GM19467 (cell line): ENCODE measurements at regions not wholly inside any gene's neighbourhood (a gene's known extent, or its start where the extent isn't known, plus 50 kb on each side); places are given as distances from the start of the nearest gene placed in this dataset.

Experiments
- ATAC-seq: cut with Tn5 transposase; IDR thresholded peaks from one replicate; pipeline ENCODE4 v1.9.1; 2021; ENCODE audit warnings: mild to moderate bottlenecking, moderate library complexity; ENCODE audit not compliant: unreplicated experiment

DNA sequence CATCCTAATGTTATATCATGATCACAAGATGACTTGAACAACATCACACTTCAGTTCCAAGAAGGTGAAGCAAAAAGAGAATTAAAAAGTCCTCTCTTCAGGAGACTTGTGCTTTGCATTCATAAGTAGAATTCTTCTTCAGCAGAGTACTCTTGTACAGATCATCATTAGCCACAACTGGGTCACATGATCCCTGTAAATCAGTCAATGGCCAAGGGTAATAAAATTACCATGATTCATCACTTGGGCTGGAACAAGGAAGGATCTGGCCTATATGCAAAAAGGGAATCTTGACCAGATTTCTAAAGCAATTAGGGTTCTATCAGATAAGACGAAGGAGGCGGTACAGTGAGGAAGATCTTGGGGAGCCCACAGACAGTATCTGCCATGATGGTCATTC is 458.0 kb upstream of the DEPDC1 start:
- no peak for ATAC-seq

- no peak for ATAC-seq
These were observed 458.5 kb upstream of the DEPDC1 start for GRCh38 chr1:68955424-68955823.

DNA sequence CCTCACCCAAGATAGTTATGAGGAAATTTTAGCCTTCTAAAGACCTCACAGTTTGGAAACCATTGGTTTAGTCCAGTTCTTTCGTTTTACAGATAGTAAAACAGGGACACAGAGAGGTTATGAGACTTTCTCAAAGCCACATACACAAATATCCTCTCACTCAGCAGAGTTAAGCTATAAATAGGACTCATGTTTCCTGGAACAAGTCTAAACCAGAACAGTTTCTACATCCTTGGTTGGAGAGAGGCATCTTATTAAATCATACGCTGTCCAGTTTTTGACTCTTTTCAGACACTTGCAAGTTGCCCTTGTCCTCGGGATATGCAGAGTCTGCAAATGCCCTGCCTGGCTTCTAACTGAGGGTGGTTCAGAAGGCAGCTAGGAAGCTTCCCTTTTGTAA is 462.1 kb upstream of the DEPDC1 start:
- ATAC-seq, result no peak

- ATAC-seq, result no peak
These were observed 462.7 kb upstream of the DEPDC1 start for GRCh38 chr1:68959461-68960030.

DNA sequence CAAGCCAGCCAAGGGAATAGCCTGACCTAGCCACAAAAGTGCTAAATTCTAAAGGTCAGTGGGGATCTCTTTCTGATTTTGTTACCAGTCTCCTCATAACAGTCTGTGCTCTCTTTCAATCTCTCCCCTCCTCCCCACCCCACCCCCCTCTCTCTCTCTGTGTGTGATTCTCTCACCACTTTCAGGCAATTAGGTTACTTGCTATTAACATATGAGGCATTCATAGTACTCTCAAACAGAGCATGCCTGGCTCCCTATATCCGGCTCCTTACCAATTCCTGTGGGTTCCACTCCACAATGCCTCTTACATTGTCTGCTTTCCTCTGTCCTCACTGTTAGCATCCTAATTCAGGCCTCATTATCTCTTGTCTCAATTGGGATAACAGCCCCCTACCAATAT is 464.3 kb upstream of the DEPDC1 start:
- ATAC-seq, result no peak

DNA sequence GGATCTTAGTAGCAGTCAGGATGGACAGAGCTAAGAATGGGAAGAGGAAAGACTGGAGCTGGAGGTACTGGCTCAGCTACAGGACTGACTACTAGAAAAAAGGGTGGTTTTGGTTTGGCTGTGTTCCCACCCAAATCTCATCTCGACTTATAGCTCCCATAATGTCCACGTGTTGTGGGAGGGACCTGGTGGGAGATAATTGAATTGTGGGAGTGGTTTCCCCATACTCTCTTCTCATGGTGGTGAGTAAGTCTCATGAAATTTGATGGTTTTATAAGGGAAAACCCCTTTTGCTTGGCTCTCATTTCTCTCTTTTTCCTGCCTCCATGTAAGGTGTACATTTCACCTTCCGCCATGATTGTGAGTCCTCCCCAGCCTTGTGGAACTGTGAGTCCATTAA is 466.5 kb upstream of the DEPDC1 start:
- no peak for ATAC-seq

- no peak for ATAC-seq
These were observed 472.6 kb upstream of the DEPDC1 start for GRCh38 chr1:68969441-68969840.

- no peak for ATAC-seq
These were observed 473.7 kb upstream of the DEPDC1 start for GRCh38 chr1:68970571-68970970.

DNA sequence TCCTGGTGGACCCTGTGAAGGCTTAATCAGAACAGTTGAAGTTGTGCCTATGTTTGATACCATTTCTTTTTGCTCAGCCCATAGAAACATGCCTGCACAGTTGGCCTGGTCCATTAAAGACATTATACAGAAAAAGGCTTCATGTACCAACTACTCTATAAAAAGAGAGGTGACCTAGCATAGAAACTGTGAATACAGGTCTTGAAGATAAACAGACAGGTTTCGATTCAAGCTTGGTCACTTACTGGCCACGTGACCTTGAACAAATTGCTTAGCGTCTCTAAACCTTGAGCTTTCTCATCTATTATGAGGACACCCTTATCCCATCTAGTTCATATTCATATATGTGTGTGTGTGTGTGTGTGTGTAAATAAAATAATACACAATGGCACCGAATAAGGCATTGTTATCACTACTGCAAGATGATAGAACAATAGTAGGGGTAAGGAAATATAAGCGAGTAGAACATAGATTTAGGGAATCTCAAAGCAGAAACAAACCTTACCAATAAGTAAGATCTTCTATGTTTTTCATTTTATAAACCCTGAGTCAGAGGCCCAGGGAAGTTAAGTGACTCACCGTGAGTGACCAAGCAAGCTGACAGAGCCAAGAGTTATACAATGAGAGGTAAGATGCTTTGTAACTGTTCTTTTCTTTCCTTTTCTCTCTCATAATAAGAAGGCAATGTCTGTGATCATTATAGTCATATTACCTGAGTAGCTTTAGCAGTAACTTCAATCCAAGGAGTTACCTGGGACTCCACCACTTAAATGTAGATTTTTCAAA is 476.8 kb upstream of the DEPDC1 start:
- ATAC-seq, result no peak

GRCh38 chr1:68974447-68974846 is 477.6 kb upstream of the DEPDC1 start:
- no peak for ATAC-seq

DNA sequence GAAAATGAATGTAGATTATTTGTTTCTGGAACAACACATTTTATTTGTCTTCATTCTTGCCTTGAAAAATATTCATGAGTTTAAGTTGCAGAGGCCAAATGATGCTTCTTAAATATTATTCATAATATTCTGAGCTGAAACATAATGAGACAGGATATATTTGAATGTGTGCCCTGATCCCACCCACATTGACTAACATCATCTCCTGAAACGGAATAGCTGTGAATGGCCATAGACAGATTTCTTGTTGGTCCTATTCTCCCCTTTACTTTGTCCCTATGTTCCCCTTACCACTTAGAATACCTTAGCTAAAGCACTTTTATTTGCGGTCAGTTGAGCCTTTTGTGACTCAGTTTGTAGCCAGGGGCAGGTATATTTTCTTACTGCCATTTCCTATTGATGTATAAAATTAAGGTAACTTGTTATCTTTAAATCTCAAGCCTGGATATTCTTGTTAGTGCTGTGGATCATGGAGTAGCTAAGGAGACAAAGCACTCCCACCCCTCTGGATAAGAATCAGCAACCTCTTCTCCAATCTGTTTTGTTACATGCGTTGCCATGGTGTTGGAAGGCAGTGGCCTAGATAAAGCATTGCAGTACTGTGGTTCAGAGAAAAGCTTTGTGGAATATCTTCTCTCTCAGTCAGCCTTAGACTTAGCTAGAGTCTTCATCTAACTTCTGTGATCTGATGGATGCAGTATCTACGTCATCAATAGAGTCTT is 478.5 kb upstream of the DEPDC1 start:
- ATAC-seq, result no peak

- ATAC-seq, result no peak
These were observed 480.2 kb upstream of the DEPDC1 start for GRCh38 chr1:68976916-68977610.

GRCh38 chr1:68979891-68980290 is 483.0 kb upstream of the DEPDC1 start:
- ATAC-seq, result no peak

GRCh38 chr1:68984289-68984688 is 487.4 kb upstream of the DEPDC1 start:
- ATAC-seq, result no peak

DNA sequence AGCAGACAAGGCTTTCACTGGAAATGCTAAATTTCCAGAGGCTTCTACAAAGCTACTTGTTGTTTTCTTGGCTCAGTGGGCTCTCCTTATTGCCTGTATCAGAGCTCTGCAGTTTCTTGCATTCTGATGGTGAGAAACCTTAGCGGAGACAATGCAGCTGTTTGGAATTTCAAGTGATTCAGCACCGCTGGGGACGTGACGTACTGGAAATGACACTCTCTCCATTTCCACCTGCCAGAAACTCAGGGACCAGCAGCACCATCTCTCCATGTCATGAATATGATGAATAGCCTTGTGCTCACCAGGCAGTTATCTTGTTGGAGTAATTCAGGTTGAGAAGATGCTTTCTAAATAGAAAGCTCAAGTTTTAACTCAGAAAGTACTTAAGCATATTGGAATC is 497.2 kb upstream of the DEPDC1 start:
- no peak for ATAC-seq

DNA sequence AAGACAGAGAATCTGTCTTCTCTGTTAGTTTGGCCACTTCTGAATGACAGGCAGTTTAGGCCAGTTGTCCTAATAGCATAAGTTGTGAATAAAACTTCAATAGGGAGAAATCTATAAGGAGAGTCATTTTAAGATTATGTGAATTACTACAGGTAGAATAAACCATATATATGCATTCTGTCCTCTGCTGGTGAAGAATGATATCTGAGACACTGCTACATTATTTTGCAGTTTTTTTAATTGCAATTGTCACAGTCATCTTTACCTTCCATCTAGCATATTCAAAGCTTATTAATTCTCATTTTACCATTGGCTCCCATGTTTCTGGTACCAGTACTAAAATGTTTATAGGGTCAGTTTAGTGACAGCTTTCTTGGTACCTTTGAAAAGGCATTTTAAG is 519.6 kb upstream of the DEPDC1 start:
- no peak for ATAC-seq

DNA sequence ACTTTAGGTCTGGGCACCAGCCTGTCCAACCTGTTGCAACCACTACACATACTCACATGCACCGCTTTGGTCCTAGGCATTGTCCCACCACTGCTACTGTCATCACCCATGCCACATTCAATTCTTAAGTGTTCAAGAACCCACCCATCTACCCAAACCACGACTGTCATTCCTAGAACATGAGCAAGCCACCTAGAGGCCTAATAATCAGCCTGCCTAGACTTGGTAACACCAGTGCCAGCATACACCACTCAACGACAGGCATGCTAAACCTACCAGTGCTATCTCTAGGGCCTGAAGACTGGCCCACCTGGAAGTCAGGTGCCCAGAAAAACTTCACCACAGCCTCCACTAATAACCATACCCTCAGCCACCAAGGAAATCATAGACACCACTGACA is 532.8 kb upstream of the DEPDC1 start:
- ATAC-seq, result no peak

DNA sequence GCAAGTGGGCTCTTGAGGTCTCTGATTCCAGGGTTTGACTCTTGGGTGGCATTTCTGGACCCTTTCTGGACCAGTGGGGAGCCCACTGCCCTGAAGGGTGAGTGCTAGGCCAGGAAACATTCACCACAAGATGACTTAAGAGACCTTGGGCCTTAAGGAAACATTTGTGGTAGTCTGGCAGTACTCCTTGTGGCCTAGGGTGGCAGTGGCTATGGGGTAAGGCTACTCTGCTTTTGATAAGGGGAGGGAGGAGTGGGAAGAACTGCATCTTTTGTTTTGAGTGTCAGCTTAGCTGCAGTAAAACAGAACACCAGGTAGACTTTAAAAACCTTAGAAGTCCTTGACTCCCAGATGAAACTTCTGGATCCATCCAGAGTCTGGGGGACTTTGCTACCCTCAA is 529.3 kb upstream of the LRRC7 start:
- ATAC-seq, result no peak

DNA sequence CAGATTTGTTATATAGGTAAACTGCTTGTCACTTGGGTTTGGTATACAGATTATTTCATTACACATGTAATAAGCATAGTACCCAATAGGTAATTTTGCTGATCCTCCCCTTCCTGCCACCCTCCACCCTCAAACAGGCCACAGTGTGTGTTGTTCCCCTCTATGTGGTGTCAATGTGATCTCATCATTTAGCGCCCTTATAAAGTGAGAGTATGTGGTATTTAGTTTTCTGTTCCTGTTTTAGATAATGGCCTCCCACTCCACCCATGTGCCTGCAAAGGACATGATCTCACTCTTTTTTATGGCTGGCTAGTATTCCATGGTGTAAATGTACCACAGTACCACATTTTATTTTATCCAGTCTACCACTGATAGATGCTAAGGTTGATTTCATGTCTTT is 522.1 kb upstream of the LRRC7 start:
- no peak for ATAC-seq

- ATAC-seq, result no peak
These were observed 512.5 kb upstream of the LRRC7 start for GRCh38 chr1:69055194-69055593.

- ATAC-seq, result no peak
These were observed 509.3 kb upstream of the LRRC7 start for GRCh38 chr1:69058454-69058853.
